ENCODE measurements at regions not wholly inside any gene's neighbourhood (a gene's known extent, or its start where the extent isn't known, plus 50 kb on each side); places are given as distances from the start of the nearest gene placed in this dataset.

- peaks cover 8% of the 10 kb centered on the region; the same call in 1 of the 2 replicates for H3K4me1 ChIP-seq (ENCODE audit: insufficient read depth)
- H3K4me1 Mint-ChIP-seq = peaks cover 18% of the 10 kb centered on the region
- no peak overlapping the region for H3K27ac ChIP-seq (ENCODE audit: low read depth)
- no peaks in the 10 kb centered on the region for H3F3A ChIP-seq (replicated peaks; ENCODE audit: low read depth)
- H2AFZ ChIP-seq = peak overlapping the region; percentile 77
- H3K79me2 ChIP-seq (replicated peaks; ENCODE audit: insufficient read depth) = no peaks in the 10 kb centered on the region
- peak overlapping the region; percentile 44 for H3K4me2 ChIP-seq
- ATAC-seq (peak; percentile 98), DNase-seq (ENCODE audit: low spot score) (peak; percentile 93)
- H3K27ac Mint-ChIP-seq = no peak overlapping the region
- peak overlapping the region; percentile 21; the same call in 1 of the 3 replicates for H3K4me3 Mint-ChIP-seq
- H3K9me3 Mint-ChIP-seq = no peaks in the 10 kb centered on the region
- TF ChIP-seq, protein P1, sequence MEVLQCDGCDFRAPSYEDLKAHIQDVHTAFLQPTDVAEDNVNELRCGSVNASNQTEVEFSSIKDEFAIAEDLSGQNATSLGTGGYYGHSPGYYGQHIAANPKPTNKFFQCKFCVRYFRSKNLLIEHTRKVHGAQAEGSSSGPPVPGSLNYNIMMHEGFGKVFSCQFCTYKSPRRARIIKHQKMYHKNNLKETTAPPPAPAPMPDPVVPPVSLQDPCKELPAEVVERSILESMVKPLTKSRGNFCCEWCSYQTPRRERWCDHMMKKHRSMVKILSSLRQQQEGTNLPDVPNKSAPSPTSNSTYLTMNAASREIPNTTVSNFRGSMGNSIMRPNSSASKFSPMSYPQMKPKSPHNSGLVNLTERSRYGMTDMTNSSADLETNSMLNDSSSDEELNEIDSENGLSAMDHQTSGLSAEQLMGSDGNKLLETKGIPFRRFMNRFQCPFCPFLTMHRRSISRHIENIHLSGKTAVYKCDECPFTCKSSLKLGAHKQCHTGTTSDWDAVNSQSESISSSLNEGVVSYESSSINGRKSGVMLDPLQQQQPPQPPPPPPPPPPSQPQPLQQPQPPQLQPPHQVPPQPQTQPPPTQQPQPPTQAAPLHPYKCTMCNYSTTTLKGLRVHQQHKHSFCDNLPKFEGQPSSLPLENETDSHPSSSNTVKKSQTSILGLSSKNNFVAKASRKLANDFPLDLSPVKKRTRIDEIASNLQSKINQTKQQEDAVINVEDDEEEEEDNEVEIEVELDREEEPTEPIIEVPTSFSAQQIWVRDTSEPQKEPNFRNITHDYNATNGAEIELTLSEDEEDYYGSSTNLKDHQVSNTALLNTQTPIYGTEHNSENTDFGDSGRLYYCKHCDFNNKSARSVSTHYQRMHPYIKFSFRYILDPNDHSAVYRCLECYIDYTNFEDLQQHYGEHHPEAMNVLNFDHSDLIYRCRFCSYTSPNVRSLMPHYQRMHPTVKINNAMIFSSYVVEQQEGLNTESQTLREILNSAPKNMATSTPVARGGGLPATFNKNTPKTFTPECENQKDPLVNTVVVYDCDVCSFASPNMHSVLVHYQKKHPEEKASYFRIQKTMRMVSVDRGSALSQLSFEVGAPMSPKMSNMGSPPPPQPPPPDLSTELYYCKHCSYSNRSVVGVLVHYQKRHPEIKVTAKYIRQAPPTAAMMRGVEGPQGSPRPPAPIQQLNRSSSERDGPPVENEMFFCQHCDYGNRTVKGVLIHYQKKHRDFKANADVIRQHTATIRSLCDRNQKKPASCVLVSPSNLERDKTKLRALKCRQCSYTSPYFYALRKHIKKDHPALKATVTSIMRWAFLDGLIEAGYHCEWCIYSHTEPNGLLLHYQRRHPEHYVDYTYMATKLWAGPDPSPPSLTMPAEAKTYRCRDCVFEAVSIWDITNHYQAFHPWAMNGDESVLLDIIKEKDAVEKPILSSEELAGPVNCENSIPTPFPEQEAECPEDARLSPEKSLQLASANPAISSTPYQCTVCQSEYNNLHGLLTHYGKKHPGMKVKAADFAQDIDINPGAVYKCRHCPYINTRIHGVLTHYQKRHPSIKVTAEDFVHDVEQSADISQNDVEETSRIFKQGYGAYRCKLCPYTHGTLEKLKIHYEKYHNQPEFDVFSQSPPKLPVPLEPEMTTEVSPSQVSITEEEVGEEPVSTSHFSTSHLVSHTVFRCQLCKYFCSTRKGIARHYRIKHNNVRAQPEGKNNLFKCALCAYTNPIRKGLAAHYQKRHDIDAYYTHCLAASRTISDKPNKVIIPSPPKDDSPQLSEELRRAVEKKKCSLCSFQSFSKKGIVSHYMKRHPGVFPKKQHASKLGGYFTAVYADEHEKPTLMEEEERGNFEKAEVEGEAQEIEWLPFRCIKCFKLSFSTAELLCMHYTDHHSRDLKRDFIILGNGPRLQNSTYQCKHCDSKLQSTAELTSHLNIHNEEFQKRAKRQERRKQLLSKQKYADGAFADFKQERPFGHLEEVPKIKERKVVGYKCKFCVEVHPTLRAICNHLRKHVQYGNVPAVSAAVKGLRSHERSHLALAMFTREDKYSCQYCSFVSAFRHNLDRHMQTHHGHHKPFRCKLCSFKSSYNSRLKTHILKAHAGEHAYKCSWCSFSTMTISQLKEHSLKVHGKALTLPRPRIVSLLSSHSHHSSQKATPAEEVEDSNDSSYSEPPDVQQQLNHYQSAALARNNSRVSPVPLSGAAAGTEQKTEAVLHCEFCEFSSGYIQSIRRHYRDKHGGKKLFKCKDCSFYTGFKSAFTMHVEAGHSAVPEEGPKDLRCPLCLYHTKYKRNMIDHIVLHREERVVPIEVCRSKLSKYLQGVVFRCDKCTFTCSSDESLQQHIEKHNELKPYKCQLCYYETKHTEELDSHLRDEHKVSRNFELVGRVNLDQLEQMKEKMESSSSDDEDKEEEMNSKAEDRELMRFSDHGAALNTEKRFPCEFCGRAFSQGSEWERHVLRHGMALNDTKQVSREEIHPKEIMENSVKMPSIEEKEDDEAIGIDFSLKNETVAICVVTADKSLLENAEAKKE (CRISPR knock-in tag; IDR thresholded peaks at IDR 0.05) = peak; percentile 85
- TF ChIP-seq ZNF331 (CRISPR knock-in tag; IDR thresholded peaks at IDR 0.05; ENCODE audit: low read depth) (no peak), STAT1 (IDR thresholded peaks at IDR 0.05; ENCODE audit: unreplicated experiment) (no peak), ZNF114 (CRISPR knock-in tag; IDR thresholded peaks at IDR 0.05) (no peak)
- TF ChIP-seq, protein P2, sequence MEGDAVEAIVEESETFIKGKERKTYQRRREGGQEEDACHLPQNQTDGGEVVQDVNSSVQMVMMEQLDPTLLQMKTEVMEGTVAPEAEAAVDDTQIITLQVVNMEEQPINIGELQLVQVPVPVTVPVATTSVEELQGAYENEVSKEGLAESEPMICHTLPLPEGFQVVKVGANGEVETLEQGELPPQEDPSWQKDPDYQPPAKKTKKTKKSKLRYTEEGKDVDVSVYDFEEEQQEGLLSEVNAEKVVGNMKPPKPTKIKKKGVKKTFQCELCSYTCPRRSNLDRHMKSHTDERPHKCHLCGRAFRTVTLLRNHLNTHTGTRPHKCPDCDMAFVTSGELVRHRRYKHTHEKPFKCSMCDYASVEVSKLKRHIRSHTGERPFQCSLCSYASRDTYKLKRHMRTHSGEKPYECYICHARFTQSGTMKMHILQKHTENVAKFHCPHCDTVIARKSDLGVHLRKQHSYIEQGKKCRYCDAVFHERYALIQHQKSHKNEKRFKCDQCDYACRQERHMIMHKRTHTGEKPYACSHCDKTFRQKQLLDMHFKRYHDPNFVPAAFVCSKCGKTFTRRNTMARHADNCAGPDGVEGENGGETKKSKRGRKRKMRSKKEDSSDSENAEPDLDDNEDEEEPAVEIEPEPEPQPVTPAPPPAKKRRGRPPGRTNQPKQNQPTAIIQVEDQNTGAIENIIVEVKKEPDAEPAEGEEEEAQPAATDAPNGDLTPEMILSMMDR (conservative IDR thresholded peaks at IDR 0.05; ENCODE audit: low read depth in 2 of 2) = peak; percentile 85 to 94
- no peaks in the 10 kb centered on the region for H4K20me1 ChIP-seq (replicated peaks; ENCODE audit: insufficient read depth)
- no peaks in the 10 kb centered on the region for H3K27me3 Mint-ChIP-seq (ENCODE audit: insufficient read depth, low read depth, poor library complexity)
- H3K36me3 ChIP-seq (ENCODE audit: insufficient read depth) = no peaks in the 10 kb centered on the region
- H3K4me3 ChIP-seq = no peak overlapping the region
- no peaks in the 10 kb centered on the region for H3K36me3 Mint-ChIP-seq (ENCODE audit: low read depth)
- peaks cover 11% of the 10 kb centered on the region; the same call in 1 of the 2 replicates for H3K9me2 ChIP-seq (ENCODE audit: insufficient read depth)
- no peaks in the 10 kb centered on the region for H3K27me3 ChIP-seq (ENCODE audit: insufficient read depth)
These were observed 352.0 kb downstream of the TNS1 start for GRCh38 chr2:217650716-217651360.
